OCI-LY7 (cell line): ENCODE measurements at regions not wholly inside any gene's neighbourhood (a gene's known extent, or its start where the extent isn't known, plus 50 kb on each side); places are given as distances from the start of the nearest gene placed in this dataset.

Source experiments
- BruUV-seq: library from RNA; stranded (reverse); fragments of 400-500 nt; replicated peaks from 2 replicates; lab custom pipeline; 2021; lab: Mats Ljungman, UMichigan
- CTCF ChIA-PET: fragments of 300-600 bp; sonication (Branson Sonifier 250); formaldehyde crosslinking; loops from one replicate; lab custom pipeline; 2022; ENCODE audit warnings: antibody characterized with exemption; ENCODE audit not compliant: unreplicated experiment; lab: Charles Lee
- POLR2A ChIA-PET: fragments of 300-600 bp; sonication (Branson Sonifier 250); formaldehyde crosslinking; loops from one replicate; lab custom pipeline; 2022; ENCODE audit warnings: antibody characterized with exemption; lab: Charles Lee
- DNase-seq: peaks from one replicate; pipeline ENCODE4 v3.0.0-alpha.2; 2015; ENCODE audit warnings: low spot score
- H2AFZ ChIP-seq: fragments of 200-600 bp; sonication (generic), shearing (Covaris generic); 2 replicates; pipeline ENCODE4 v1.6.1; 2014; ENCODE audit warnings: mild to moderate bottlenecking, antibody characterized with exemption, low read length, moderate library complexity
- H3K27ac ChIP-seq: fragments of 200-600 bp; sonication (generic); 2 replicates; pipeline ENCODE4 v1.5.1; 2014; ENCODE audit warnings: mixed run types, low read depth, mild to moderate bottlenecking, moderate library complexity, low read length, inconsistent platforms; ENCODE audit not compliant: poor library complexity, severe bottlenecking
- H3K36me3 ChIP-seq: fragments of 200-600 bp; sonication (generic); 2 replicates; pipeline ENCODE4 v1.6.1; 2014; ENCODE audit warnings: mild to moderate bottlenecking, antibody characterized with exemption, low read length, moderate library complexity, mixed read lengths; ENCODE audit not compliant: insufficient read depth
- H3K4me1 ChIP-seq: fragments of 200-600 bp; sonication (generic); 2 replicates; pipeline ENCODE4 v1.5.1; 2014; ENCODE audit warnings: mild to moderate bottlenecking, low read length; ENCODE audit not compliant: insufficient read depth, poor library complexity, severe bottlenecking
- H3K4me2 ChIP-seq: fragments of 200-600 bp; sonication (generic); 2 replicates; pipeline ENCODE4 v1.6.1; 2014; ENCODE audit warnings: mild to moderate bottlenecking, low read length
- H3K4me3 ChIP-seq: fragments of 200-600 bp; sonication (generic); 2 replicates; pipeline ENCODE4 v1.5.1; 2014; ENCODE audit warnings: mild to moderate bottlenecking, low read depth, low read length; ENCODE audit not compliant: poor library complexity, severe bottlenecking
- H3K79me2 ChIP-seq: fragments of 200-600 bp; sonication (generic); 2 replicates; pipeline ENCODE4 v1.6.1; 2016; ENCODE audit warnings: low read depth, mild to moderate bottlenecking, low read length, moderate library complexity, mixed read lengths; ENCODE audit not compliant: insufficient read depth
- H3K9me2 ChIP-seq: fragments of 200-600 bp; sonication (generic); 2 replicates; pipeline ENCODE4 v1.6.1; 2016; ENCODE audit warnings: mild to moderate bottlenecking, low read length, mixed read lengths; ENCODE audit not compliant: insufficient read depth
- H3K9me3 ChIP-seq: fragments of 200-600 bp; sonication (generic); 2 replicates; pipeline ENCODE4 v1.6.1; 2014; ENCODE audit warnings: mild to moderate bottlenecking, mixed run types, low read length, mixed read lengths
- H4K20me1 ChIP-seq: fragments of 200-600 bp; sonication (generic); 2 replicates; pipeline ENCODE4 v1.6.1; 2014; ENCODE audit warnings: mild to moderate bottlenecking, antibody characterized with exemption, low read length, moderate library complexity, mixed read lengths; ENCODE audit not compliant: insufficient read depth
- EZH2phosphoT487 ChIP-seq: fragments of 200-600 bp; sonication (generic); IDR thresholded peaks from 2 replicates; pipeline ENCODE4 v1.6.1; 2018; ENCODE audit warnings: low read depth, borderline replicate concordance, mild to moderate bottlenecking, mixed run types, antibody characterized with exemption, low read length, moderate library complexity, mixed read lengths
- intact Hi-C: fragments of 100-400 bp; cut with micrococcal nuclease; formaldehyde crosslinking; loops from one replicate; pipeline ENCODE4 v1.10.0; 2022; ENCODE audit not compliant: unreplicated experiment
- TF ChIP-seq, protein P1 (sequence below): fragments of 200-600 bp; sonication (generic); conservative IDR thresholded peaks from 2 replicates; pipeline ENCODE4 v1.5.1; 2014; ENCODE audit warnings: mild to moderate bottlenecking, antibody characterized with exemption, low read length, moderate library complexity, mixed read lengths

DNA sequence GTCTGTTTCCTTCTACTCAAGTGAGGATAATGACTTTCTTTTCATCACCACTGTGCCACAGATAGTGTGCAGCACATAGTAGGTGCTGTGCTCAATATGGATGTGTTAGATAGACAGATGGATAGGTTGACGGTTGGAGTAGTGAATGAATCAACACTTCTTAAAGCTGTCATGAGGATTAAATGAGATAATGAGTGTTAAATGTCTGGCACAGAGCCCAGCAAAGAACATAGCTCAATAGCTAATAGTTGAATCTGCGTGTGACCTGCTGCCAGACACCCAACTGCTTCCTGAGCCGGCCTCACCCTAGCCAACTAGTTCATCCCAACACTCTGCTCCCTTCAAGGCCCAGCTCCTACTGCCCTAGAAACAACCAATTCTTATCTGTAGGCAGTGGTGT, 67.7 kb upstream of the PJA1 start:
- H3K9me2 ChIP-seq, result no peaks in the 10 kb centered on the region
- CTCF ChIA-PET, result no interaction called here
- H3K4me2 ChIP-seq, result no peak overlapping the region
- H3K9me3 ChIP-seq, result no peaks in the 10 kb centered on the region
- no peaks in the 10 kb centered on the region for H3K4me1 ChIP-seq
- intact Hi-C loops, result no loop called here
- no peak for DNase-seq
- no peak overlapping the region for H3K27ac ChIP-seq
- no peaks in the 10 kb centered on the region for H4K20me1 ChIP-seq
- H3K79me2 ChIP-seq, result no peaks in the 10 kb centered on the region
- no peak overlapping the region for H3K4me3 ChIP-seq
- TF ChIP-seq EZH2phosphoT487, result no peak
- H2AFZ ChIP-seq, result no peak overlapping the region
- BruUV-seq, result no TSS peak
- H3K36me3 ChIP-seq, result no peaks in the 10 kb centered on the region
- POLR2A ChIA-PET, result no interaction called here

DNA sequence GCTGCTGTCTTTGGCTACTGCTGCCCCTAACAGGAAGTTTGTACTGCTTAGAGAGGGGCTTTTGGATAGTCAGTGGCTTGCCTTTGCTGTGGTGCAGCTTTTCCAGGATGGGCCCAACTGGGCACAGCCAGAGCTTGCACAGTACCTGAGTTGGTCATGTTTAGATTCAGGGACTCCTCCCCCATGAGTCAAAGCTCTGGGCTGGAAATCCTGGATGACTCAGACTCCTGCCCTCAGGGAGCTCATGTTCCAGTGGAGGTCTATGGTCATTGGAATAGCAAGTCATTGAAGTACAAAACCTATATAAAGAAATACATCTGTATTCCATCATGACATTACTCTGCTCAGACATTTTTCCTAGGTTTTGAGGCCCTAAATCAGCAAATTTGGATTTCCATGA, 66.7 kb upstream of the PJA1 start:
- POLR2A ChIA-PET, result interaction anchor here (0.9 kb wide), 1 partner anchor 8 kb away, joined by 3 read pairs; no protein-coding TSS in a partner anchor
- no TSS peak for BruUV-seq
- H2AFZ ChIP-seq, result no peak overlapping the region
- no peak overlapping the region for H3K4me2 ChIP-seq
- TF ChIP-seq EZH2phosphoT487, result no peak
- TF ChIP-seq, protein P1, sequence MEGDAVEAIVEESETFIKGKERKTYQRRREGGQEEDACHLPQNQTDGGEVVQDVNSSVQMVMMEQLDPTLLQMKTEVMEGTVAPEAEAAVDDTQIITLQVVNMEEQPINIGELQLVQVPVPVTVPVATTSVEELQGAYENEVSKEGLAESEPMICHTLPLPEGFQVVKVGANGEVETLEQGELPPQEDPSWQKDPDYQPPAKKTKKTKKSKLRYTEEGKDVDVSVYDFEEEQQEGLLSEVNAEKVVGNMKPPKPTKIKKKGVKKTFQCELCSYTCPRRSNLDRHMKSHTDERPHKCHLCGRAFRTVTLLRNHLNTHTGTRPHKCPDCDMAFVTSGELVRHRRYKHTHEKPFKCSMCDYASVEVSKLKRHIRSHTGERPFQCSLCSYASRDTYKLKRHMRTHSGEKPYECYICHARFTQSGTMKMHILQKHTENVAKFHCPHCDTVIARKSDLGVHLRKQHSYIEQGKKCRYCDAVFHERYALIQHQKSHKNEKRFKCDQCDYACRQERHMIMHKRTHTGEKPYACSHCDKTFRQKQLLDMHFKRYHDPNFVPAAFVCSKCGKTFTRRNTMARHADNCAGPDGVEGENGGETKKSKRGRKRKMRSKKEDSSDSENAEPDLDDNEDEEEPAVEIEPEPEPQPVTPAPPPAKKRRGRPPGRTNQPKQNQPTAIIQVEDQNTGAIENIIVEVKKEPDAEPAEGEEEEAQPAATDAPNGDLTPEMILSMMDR, result no peak
- H3K79me2 ChIP-seq, result no peaks in the 10 kb centered on the region
- DNase-seq, result no peak
- no peaks in the 10 kb centered on the region for H3K4me1 ChIP-seq
- intact Hi-C loops, result no loop called here
- H3K9me3 ChIP-seq, result no peaks in the 10 kb centered on the region
- no peak overlapping the region for H3K27ac ChIP-seq
- no peak overlapping the region for H3K4me3 ChIP-seq
- H3K36me3 ChIP-seq, result no peaks in the 10 kb centered on the region
- H4K20me1 ChIP-seq, result no peaks in the 10 kb centered on the region
- H3K9me2 ChIP-seq, result no peaks in the 10 kb centered on the region
- CTCF ChIA-PET, result no interaction called here

DNA sequence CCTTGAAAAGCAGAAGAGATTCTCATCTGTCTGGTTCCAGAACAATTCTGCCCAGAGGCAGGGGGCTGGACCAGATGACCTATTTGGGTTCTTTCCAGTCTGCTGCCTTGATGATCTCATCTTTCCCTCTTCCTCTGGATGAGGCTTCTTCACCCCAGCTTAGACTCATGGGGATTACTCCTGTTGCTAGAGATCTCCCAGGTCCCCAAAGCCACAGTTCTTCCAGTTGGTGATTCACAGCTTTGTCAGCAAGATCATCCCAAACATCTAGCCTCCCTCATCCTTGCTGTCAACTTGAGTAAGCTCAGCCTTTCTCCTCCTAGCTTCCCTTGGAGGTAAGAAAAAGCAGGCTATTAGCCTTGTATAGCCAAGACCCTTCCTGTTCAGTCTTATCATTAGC, 64.2 kb upstream of the PJA1 start:
- H3K79me2 ChIP-seq, result no peaks in the 10 kb centered on the region
- H3K27ac ChIP-seq, result no peak overlapping the region
- no peak for DNase-seq
- H3K4me2 ChIP-seq, result no peak overlapping the region
- no peaks in the 10 kb centered on the region for H3K9me3 ChIP-seq
- TF ChIP-seq, protein P1, result no peak
- no peak for TF ChIP-seq EZH2phosphoT487
- H3K36me3 ChIP-seq, result no peaks in the 10 kb centered on the region
- H3K4me1 ChIP-seq, result no peaks in the 10 kb centered on the region
- no peak overlapping the region for H2AFZ ChIP-seq
- ChIA-PET CTCF (no interaction called here), POLR2A (no interaction called here)
- BruUV-seq, result no TSS peak
- H4K20me1 ChIP-seq, result no peaks in the 10 kb centered on the region
- no peaks in the 10 kb centered on the region for H3K9me2 ChIP-seq
- no peak overlapping the region for H3K4me3 ChIP-seq
- intact Hi-C loops, result no loop called here
